Astrocyte (in vitro differentiated cells and primary cell): ENCODE measurements at regions not wholly inside any gene's neighbourhood (a gene's known extent, or its start where the extent isn't known, plus 50 kb on each side); places are given as distances from the start of the nearest gene placed in this dataset.

Experiments used
- DNase-seq: peaks from one replicate; pipeline ENCODE4 v3.0.0-alpha.2; 2010; ENCODE audit warnings: low read depth
- FAIRE-seq: peaks from 2 replicates; lab custom pipeline; 2011; peaks lifted over from hg19 to GRCh38; lab: Jason Lieb, UNC
- H2AFZ ChIP-seq: 2 replicates; pipeline ENCODE4 v1.6.0; 2012; ENCODE audit warnings: low read depth, low read length, inconsistent platforms
- H3K27ac ChIP-seq: 2 replicates; pipeline ENCODE4 v1.5.1; 2011; ENCODE audit warnings: low read depth, low read length, inconsistent platforms
- H3K27me3 ChIP-seq: 2 replicates; pipeline ENCODE4 v1.6.0; 2011; ENCODE audit warnings: low read length, inconsistent platforms; ENCODE audit not compliant: insufficient read depth
- H3K36me3 ChIP-seq: 2 replicates; pipeline ENCODE4 v1.5.1; 2011; ENCODE audit warnings: low read length, inconsistent platforms; ENCODE audit not compliant: insufficient read depth
- H3K4me1 ChIP-seq: 2 replicates; pipeline ENCODE4 v1.5.1; 2011; ENCODE audit warnings: low read length, inconsistent platforms; ENCODE audit not compliant: insufficient read depth
- H3K4me2 ChIP-seq: 2 replicates; pipeline ENCODE4 v1.6.0; 2012; ENCODE audit warnings: low read length, inconsistent platforms
- H3K4me3 ChIP-seq: 2 replicates; pipeline ENCODE4 v1.5.1; 2011; ENCODE audit warnings: low read depth, mild to moderate bottlenecking, low read length, inconsistent platforms; ENCODE audit not compliant: insufficient read depth
- H3K79me2 ChIP-seq: 2 replicates; pipeline ENCODE4 v1.6.0; 2012; ENCODE audit warnings: mild to moderate bottlenecking, low read length, inconsistent platforms; ENCODE audit not compliant: insufficient read depth
- H3K9ac ChIP-seq: 2 replicates; pipeline ENCODE4 v1.6.0; 2012; ENCODE audit warnings: mild to moderate bottlenecking, low read length, inconsistent platforms
- H3K9me3 ChIP-seq: 2 replicates; pipeline ENCODE4 v1.5.1; 2012; ENCODE audit warnings: low read depth, mild to moderate bottlenecking, low read length, inconsistent platforms; ENCODE audit not compliant: insufficient read depth
- H4K20me1 ChIP-seq: 2 replicates; pipeline ENCODE4 v1.6.0; 2012; ENCODE audit warnings: low read length, inconsistent platforms; ENCODE audit not compliant: insufficient read depth
- H3K27ac Mint-ChIP-seq: one replicate; pipeline ENCODE4 v1.8.0; 2021; ENCODE audit warnings: mild to moderate bottlenecking, mixed read lengths; ENCODE audit not compliant: unreplicated experiment
- H3K27me3 Mint-ChIP-seq: one replicate; pipeline ENCODE4 v1.8.0; 2021; ENCODE audit warnings: low read depth, mixed read lengths; ENCODE audit not compliant: unreplicated experiment
- H3K36me3 Mint-ChIP-seq: one replicate; pipeline ENCODE4 v1.8.0; 2021; ENCODE audit warnings: low read depth, mixed read lengths; ENCODE audit not compliant: unreplicated experiment
- H3K4me1 Mint-ChIP-seq: one replicate; pipeline ENCODE4 v1.8.0; 2021; ENCODE audit warnings: low read depth, mixed read lengths; ENCODE audit not compliant: unreplicated experiment
- H3K4me3 Mint-ChIP-seq: one replicate; pipeline ENCODE4 v1.8.0; 2021; ENCODE audit warnings: mild to moderate bottlenecking, moderate library complexity, mixed read lengths; ENCODE audit not compliant: unreplicated experiment
- H3K9me3 Mint-ChIP-seq: one replicate; pipeline ENCODE4 v1.8.0; 2021; ENCODE audit warnings: mild to moderate bottlenecking, mixed read lengths; ENCODE audit not compliant: unreplicated experiment
- CTCF ChIP-seq: IDR thresholded peaks from 2 replicates; pipeline ENCODE4 v1.5.1; 2011; ENCODE audit warnings: low read depth, mild to moderate bottlenecking, inconsistent platforms, low read length, moderate library complexity; ENCODE audit not compliant: insufficient read depth
- EZH2 ChIP-seq: IDR thresholded peaks from 2 replicates; pipeline ENCODE4 v1.6.1; 2012; ENCODE audit warnings: mild to moderate bottlenecking, low read length, inconsistent platforms; ENCODE audit not compliant: insufficient read depth

- Histone ChIP-seq H2AFZ (no peak overlapping the region), H3K27me3 (no peaks in the 10 kb centered on the region), H4K20me1 (no peaks in the 10 kb centered on the region), H3K4me1 (peaks cover 6% of the 10 kb centered on the region), H3K79me2 (no peaks in the 10 kb centered on the region), H3K36me3 (no peaks in the 10 kb centered on the region), H3K4me2 (no peak overlapping the region), H3K27ac (no peak overlapping the region), H3K4me3 (no peak overlapping the region), H3K9me3 (no peaks in the 10 kb centered on the region), H3K9ac (no peak overlapping the region)
- DNase-seq (peak; percentile 22), FAIRE-seq (no peak)
- H3K4me1 Mint-ChIP-seq = peaks cover 24% of the 10 kb centered on the region
- peaks cover 6% of the 10 kb centered on the region for H3K27me3 Mint-ChIP-seq
- H3K36me3 Mint-ChIP-seq = no peaks in the 10 kb centered on the region
- no peaks in the 10 kb centered on the region for H3K9me3 Mint-ChIP-seq
- H3K27ac Mint-ChIP-seq = no peak overlapping the region
- TF ChIP-seq EZH2 = no peak
- no peak for TF ChIP-seq CTCF
- H3K4me3 Mint-ChIP-seq = no peak overlapping the region
Observed at GRCh38 chr12:67539946-67540345, 108.6 kb upstream of the DYRK2 start.

- Histone ChIP-seq H3K4me1 (no peaks in the 10 kb centered on the region), H3K79me2 (no peaks in the 10 kb centered on the region), H3K4me2 (no peak overlapping the region), H3K27ac (no peak overlapping the region), H3K9ac (no peak overlapping the region), H3K27me3 (no peaks in the 10 kb centered on the region), H3K9me3 (no peaks in the 10 kb centered on the region), H3K36me3 (no peaks in the 10 kb centered on the region), H4K20me1 (no peaks in the 10 kb centered on the region), H2AFZ (no peak overlapping the region), H3K4me3 (no peak overlapping the region)
- no peak for TF ChIP-seq CTCF
- TF ChIP-seq EZH2 = no peak
- Mint-ChIP-seq H3K27ac (peak overlapping the region; percentile 83), H3K27me3 (peaks cover 6% of the 10 kb centered on the region), H3K4me3 (no peak overlapping the region), H3K36me3 (no peaks in the 10 kb centered on the region), H3K4me1 (peaks cover 19% of the 10 kb centered on the region), H3K9me3 (no peaks in the 10 kb centered on the region)
- DNase-seq = peak; percentile 47
- FAIRE-seq = peak; percentile 60
Observed at GRCh38 chr12:67540920-67541624, 107.5 kb upstream of the DYRK2 start.

- no peak for TF ChIP-seq EZH2
- TF ChIP-seq CTCF = no peak
- H4K20me1 ChIP-seq = no peaks in the 10 kb centered on the region
- FAIRE-seq (no peak), DNase-seq (no peak)
- H3K4me3 ChIP-seq = no peak overlapping the region
- H3K27me3 ChIP-seq = no peaks in the 10 kb centered on the region
- no peaks in the 10 kb centered on the region for H3K9me3 ChIP-seq
- H3K36me3 ChIP-seq = no peaks in the 10 kb centered on the region
- H3K9ac ChIP-seq = no peak overlapping the region
- no peaks in the 10 kb centered on the region for H3K79me2 ChIP-seq
- H3K9me3 Mint-ChIP-seq = no peaks in the 10 kb centered on the region
- no peaks in the 10 kb centered on the region for H3K36me3 Mint-ChIP-seq
- no peak overlapping the region for H2AFZ ChIP-seq
- peak overlapping the region; percentile 37 for H3K27ac Mint-ChIP-seq
- H3K27ac ChIP-seq = no peak overlapping the region
- H3K4me3 Mint-ChIP-seq = no peak overlapping the region
- H3K4me1 Mint-ChIP-seq = peaks cover 19% of the 10 kb centered on the region
- H3K27me3 Mint-ChIP-seq = peaks cover 6% of the 10 kb centered on the region
- no peak overlapping the region for H3K4me2 ChIP-seq
- no peaks in the 10 kb centered on the region for H3K4me1 ChIP-seq
Observed at GRCh38 chr12:67541625-67541991, 106.9 kb upstream of the DYRK2 start.
